ENCODE measurements at regions not wholly inside any gene's neighbourhood (a gene's known extent, or its start where the extent isn't known, plus 50 kb on each side); places are given as distances from the start of the nearest gene placed in this dataset.

GRCh38 chr13:73745190-73745589 lies 389.0 kb downstream of the KLF12 start:
- TF ChIP-seq CSRNP3 (CRISPR knock-in tag; IDR thresholded peaks at IDR 0.05) (no peak), CSDC2 (CRISPR knock-in tag; IDR thresholded peaks at IDR 0.05) (no peak), TOX (CRISPR knock-in tag; IDR thresholded peaks at IDR 0.05; ENCODE audit: borderline replicate concordance) (no peak), ZNF70 (CRISPR knock-in tag; IDR thresholded peaks at IDR 0.05) (no peak), ZNF8 (CRISPR knock-in tag; IDR thresholded peaks at IDR 0.05) (no peak), ZFP3 (CRISPR knock-in tag; IDR thresholded peaks at IDR 0.05) (no peak), SNAI2 (CRISPR knock-in tag; IDR thresholded peaks at IDR 0.05) (no peak), PPARA (CRISPR knock-in tag; IDR thresholded peaks at IDR 0.05; ENCODE audit: borderline replicate concordance) (no peak), ZNF565 (CRISPR knock-in tag; conservative IDR thresholded peaks at IDR 0.05; ENCODE audit: low read depth) (no peak), OSR1 (CRISPR knock-in tag; IDR thresholded peaks at IDR 0.05) (no peak), GLIS3 (CRISPR knock-in tag; IDR thresholded peaks at IDR 0.05) (no peak), ZFP30 (CRISPR knock-in tag; IDR thresholded peaks at IDR 0.05) (no peak), ISL1 (CRISPR knock-in tag; IDR thresholded peaks at IDR 0.05) (no peak), TCF4 (CRISPR knock-in tag; IDR thresholded peaks at IDR 0.05; ENCODE audit: borderline replicate concordance) (no peak), BACH2 (CRISPR knock-in tag; IDR thresholded peaks at IDR 0.05; ENCODE audit: borderline replicate concordance) (no peak), PATZ1 (CRISPR knock-in tag; IDR thresholded peaks at IDR 0.05; ENCODE audit: borderline replicate concordance) (no peak), CREB5 (CRISPR knock-in tag; IDR thresholded peaks at IDR 0.05; ENCODE audit: low read depth) (no peak)
- ATAC-seq, result no peak

GRCh38 chr13:73742982-73743381 lies 391.2 kb downstream of the KLF12 start:
- no peak for TF ChIP-seq TCF4 (CRISPR knock-in tag; IDR thresholded peaks at IDR 0.05; ENCODE audit: borderline replicate concordance)
- no peak for TF ChIP-seq PATZ1 (CRISPR knock-in tag; IDR thresholded peaks at IDR 0.05; ENCODE audit: borderline replicate concordance)
- no peak for TF ChIP-seq CREB5 (CRISPR knock-in tag; IDR thresholded peaks at IDR 0.05; ENCODE audit: low read depth)
- no peak for TF ChIP-seq ZFP30 (CRISPR knock-in tag; IDR thresholded peaks at IDR 0.05)
- TF ChIP-seq TSHZ2 (CRISPR knock-in tag; IDR thresholded peaks at IDR 0.05), result no peak
- no peak for TF ChIP-seq TOX (CRISPR knock-in tag; IDR thresholded peaks at IDR 0.05; ENCODE audit: borderline replicate concordance)
- TF ChIP-seq ZNF8 (CRISPR knock-in tag; IDR thresholded peaks at IDR 0.05), result no peak
- TF ChIP-seq BACH2 (CRISPR knock-in tag; IDR thresholded peaks at IDR 0.05; ENCODE audit: borderline replicate concordance), result no peak
- TF ChIP-seq ZC3H10 (CRISPR knock-in tag; IDR thresholded peaks at IDR 0.05), result no peak
- no peak for TF ChIP-seq CSDC2 (CRISPR knock-in tag; IDR thresholded peaks at IDR 0.05)
- no peak for TF ChIP-seq SNAI2 (CRISPR knock-in tag; IDR thresholded peaks at IDR 0.05)
- TF ChIP-seq GLIS3 (CRISPR knock-in tag; IDR thresholded peaks at IDR 0.05), result no peak
- no peak for TF ChIP-seq ZNF70 (CRISPR knock-in tag; IDR thresholded peaks at IDR 0.05)
- no peak for TF ChIP-seq ZNF565 (CRISPR knock-in tag; conservative IDR thresholded peaks at IDR 0.05; ENCODE audit: low read depth)
- no peak for TF ChIP-seq ARNTL (CRISPR knock-in tag; IDR thresholded peaks at IDR 0.05; ENCODE audit: borderline replicate concordance, low read depth)
- ATAC-seq, result no peak
